OCI-LY3 (cell line): ENCODE measurements at regions not wholly inside any gene's neighbourhood (a gene's known extent, or its start where the extent isn't known, plus 50 kb on each side); places are given as distances from the start of the nearest gene placed in this dataset.
A peak's percentile ranks its signal among the peaks of the same experiment; 100 is the strongest.

Experiments used
- H2AFZ ChIP-seq: fragments of 200-600, 300-600 bp; shearing (Covaris generic); 2 replicates; pipeline ENCODE4 v1.6.0; 2014; ENCODE audit warnings: antibody characterized with exemption, low read depth, low read length
- H3K27ac ChIP-seq: fragments of 200-600, 300-600 bp; sonication (generic); 2 replicates; pipeline ENCODE4 v1.5.1; 2014; ENCODE audit warnings: mild to moderate bottlenecking, low read length, moderate library complexity, mixed read lengths
- H3K27me3 ChIP-seq: fragments of 200-600, 300-600 bp; sonication (generic); 2 replicates; pipeline ENCODE4 v1.6.1; 2014; ENCODE audit warnings: low read depth, low read length, mixed read lengths
- H3K36me3 ChIP-seq: fragments of 200-600, 300-600 bp; sonication (generic); replicated peaks from 2 replicates; pipeline ENCODE3; 2014; ENCODE audit warnings: low read depth, low read length, mixed read lengths
- H3K4me1 ChIP-seq: fragments of 300-600, 200-600 bp; sonication (generic); 2 replicates; pipeline ENCODE4 v1.6.1; 2014; ENCODE audit warnings: low read length, mixed read lengths
- H3K4me2 ChIP-seq: fragments of 200-600, 300-600 bp; sonication (generic); 2 replicates; pipeline ENCODE4 v1.6.1; 2014; ENCODE audit warnings: low read length, mixed read lengths
- H3K4me3 ChIP-seq: fragments of 300-600, 200-600 bp; sonication (generic); 2 replicates; pipeline ENCODE4 v1.5.1; 2014; ENCODE audit warnings: antibody characterized with exemption, mild to moderate bottlenecking, low read length, moderate library complexity
- H3K79me2 ChIP-seq: fragments of 300-600, 200-600 bp; shearing (Covaris generic); 2 replicates; pipeline ENCODE4 v1.6.1; 2014; ENCODE audit warnings: mild to moderate bottlenecking, low read length, mixed read lengths
- H3K9ac ChIP-seq: fragments of 300-600, 200-600 bp; shearing (Covaris generic); 2 replicates; pipeline ENCODE4 v1.6.0; 2014; ENCODE audit warnings: mild to moderate bottlenecking, low read length, moderate library complexity
- H3K9me3 ChIP-seq: fragments of 200-600, 300-600 bp; shearing (Covaris generic); 2 replicates; pipeline ENCODE4 v1.6.1; 2014; ENCODE audit warnings: low read length, mixed read lengths; ENCODE audit not compliant: insufficient read depth
- H4K20me1 ChIP-seq: fragments of 200-600, 300-600 bp; sonication (generic); 2 replicates; pipeline ENCODE4 v1.6.1; 2016; ENCODE audit warnings: low read length, mixed read lengths; ENCODE audit not compliant: insufficient read depth
- CTCF ChIP-seq: fragments of 200-600, 300-600 bp; sonication (generic); IDR thresholded peaks from 2 replicates; pipeline ENCODE4 v1.5.1; 2014; ENCODE audit warnings: antibody characterized with exemption, low read length, low read depth
- EZH2phosphoT487 ChIP-seq: fragments of 200-600 bp; shearing (Covaris generic); IDR thresholded peaks from 2 replicates; pipeline ENCODE4 v1.6.1; 2018; ENCODE audit warnings: antibody characterized with exemption, mixed run types, low read depth

DNA sequence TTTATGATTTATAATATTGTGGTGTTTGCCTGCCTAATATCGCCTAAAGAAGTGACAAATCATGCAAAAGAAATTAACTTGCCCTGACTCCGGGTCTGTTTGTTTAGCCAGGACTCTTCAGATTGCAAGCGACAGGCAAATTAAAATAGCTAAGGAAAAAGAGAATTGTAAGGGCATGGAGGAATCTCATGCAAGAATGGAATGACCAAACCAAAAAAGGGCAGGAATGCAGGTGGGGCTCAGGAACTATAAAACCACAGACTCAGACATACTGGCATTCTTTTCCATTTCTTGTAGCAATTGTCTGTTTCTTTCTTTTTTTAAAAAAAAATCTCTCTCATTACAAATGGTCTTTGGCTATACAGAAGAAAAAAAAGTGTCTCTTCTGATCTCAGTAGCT is 188.1 kb upstream of the XYLT1 start:
- H4K20me1 ChIP-seq = no peaks in the 10 kb centered on the region
- H3K4me2 ChIP-seq = no peak overlapping the region
- TF ChIP-seq EZH2phosphoT487 = no peak
- TF ChIP-seq CTCF = no peak
- peaks cover 15% of the 10 kb centered on the region for H3K27me3 ChIP-seq
- H3K9me3 ChIP-seq = no peaks in the 10 kb centered on the region
- H3K79me2 ChIP-seq = no peaks in the 10 kb centered on the region
- no peak overlapping the region for H3K4me3 ChIP-seq
- peaks cover 10% of the 10 kb centered on the region for H3K4me1 ChIP-seq
- H3K36me3 ChIP-seq = no peaks in the 10 kb centered on the region
- no peak overlapping the region for H3K27ac ChIP-seq
- no peak overlapping the region for H2AFZ ChIP-seq
- no peak overlapping the region for H3K9ac ChIP-seq

DNA sequence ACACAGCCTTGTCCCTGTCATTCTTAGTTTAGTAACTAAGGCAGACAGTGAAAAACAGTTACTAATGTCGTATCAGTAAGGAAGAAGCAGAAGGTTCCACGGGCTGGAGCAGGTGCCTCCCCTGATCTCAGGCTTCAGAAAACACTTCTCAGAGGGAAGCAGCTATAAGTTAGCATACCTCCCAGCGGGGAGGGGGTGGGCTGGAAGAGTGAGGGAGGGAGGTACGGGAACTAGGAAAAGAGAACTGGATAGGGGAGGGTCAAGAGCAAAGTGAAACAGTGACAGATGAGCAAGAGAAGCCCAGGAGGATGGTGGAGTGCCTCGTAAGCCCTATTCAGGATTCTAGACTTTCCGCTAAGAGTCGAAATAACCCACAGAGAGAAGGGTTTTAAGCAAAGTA is 186.3 kb upstream of the XYLT1 start:
- TF ChIP-seq EZH2phosphoT487 (no peak), CTCF (no peak)
- Histone ChIP-seq H3K4me2 (peak overlapping the region; percentile 69), H3K27me3 (peaks cover 19% of the 10 kb centered on the region)

GRCh38 chr16:17654571-17654970 is 183.8 kb upstream of the XYLT1 start:
- no peak overlapping the region for H3K4me3 ChIP-seq
- H4K20me1 ChIP-seq = no peaks in the 10 kb centered on the region
- TF ChIP-seq CTCF (no peak), EZH2phosphoT487 (no peak)
- H3K27ac ChIP-seq = no peak overlapping the region
- H2AFZ ChIP-seq = no peak overlapping the region
- no peak overlapping the region for H3K9ac ChIP-seq
- no peak overlapping the region for H3K4me2 ChIP-seq
- H3K9me3 ChIP-seq = no peaks in the 10 kb centered on the region
- no peaks in the 10 kb centered on the region for H3K79me2 ChIP-seq
- no peaks in the 10 kb centered on the region for H3K36me3 ChIP-seq
- peaks cover 22% of the 10 kb centered on the region for H3K27me3 ChIP-seq
- peaks cover 10% of the 10 kb centered on the region for H3K4me1 ChIP-seq

More for the DNA sequence above, 186.3 kb upstream of the XYLT1 start:
- H3K4me1 ChIP-seq = peaks cover 10% of the 10 kb centered on the region
- H3K27ac ChIP-seq = no peak overlapping the region
- no peak overlapping the region for H3K9ac ChIP-seq
- H3K79me2 ChIP-seq = no peaks in the 10 kb centered on the region
- no peak overlapping the region for H2AFZ ChIP-seq
- no peaks in the 10 kb centered on the region for H3K36me3 ChIP-seq
- peak overlapping the region; percentile 50 for H3K4me3 ChIP-seq
- no peaks in the 10 kb centered on the region for H3K9me3 ChIP-seq
- H4K20me1 ChIP-seq = no peaks in the 10 kb centered on the region

- Histone ChIP-seq H3K27me3 (peaks cover 22% of the 10 kb centered on the region), H3K9me3 (no peaks in the 10 kb centered on the region), H3K4me3 (no peak overlapping the region), H3K36me3 (no peaks in the 10 kb centered on the region), H3K79me2 (no peaks in the 10 kb centered on the region), H2AFZ (no peak overlapping the region), H3K4me2 (no peak overlapping the region), H3K4me1 (peaks cover 10% of the 10 kb centered on the region), H3K9ac (no peak overlapping the region), H3K27ac (no peak overlapping the region), H4K20me1 (no peaks in the 10 kb centered on the region)
- no peak for TF ChIP-seq EZH2phosphoT487
- no peak for TF ChIP-seq CTCF
These were observed 183.4 kb upstream of the XYLT1 start for GRCh38 chr16:17654142-17654541.
